ENCODE measurements at regions not wholly inside any gene's neighbourhood (a gene's known extent, or its start where the extent isn't known, plus 50 kb on each side); places are given as distances from the start of the nearest gene placed in this dataset.

DNA sequence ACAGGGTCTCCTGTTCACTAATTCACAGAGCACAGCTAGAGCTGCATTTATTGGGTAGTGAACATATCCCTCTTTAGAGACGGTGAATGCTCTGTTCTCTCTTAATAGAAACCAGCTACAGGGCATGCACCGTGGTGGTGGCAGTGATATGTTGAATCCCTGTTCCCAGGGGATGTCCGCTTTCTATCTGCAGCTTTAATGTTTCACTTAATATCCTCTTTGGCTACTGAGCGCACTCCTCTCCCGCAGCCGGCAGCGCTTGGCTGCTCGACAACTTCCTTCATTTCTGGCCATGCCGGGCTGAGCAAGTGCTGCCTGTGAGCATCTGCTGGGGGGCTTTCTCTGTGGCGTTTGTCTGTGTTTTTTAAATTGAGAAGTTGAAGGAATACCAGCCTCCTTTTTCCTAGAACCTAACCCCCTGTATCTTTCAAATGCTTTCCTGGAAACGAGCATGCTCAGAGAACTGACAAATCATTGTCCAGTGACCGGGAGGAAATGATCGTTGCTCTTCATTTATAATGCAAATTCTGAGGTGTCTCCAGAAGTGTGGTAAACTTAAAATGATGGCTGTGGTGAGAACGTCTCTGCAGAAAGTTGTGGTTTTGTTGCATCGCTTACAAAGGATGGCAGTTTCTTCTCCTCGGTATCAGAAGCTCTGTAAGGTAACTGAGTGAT is 297.9 kb downstream of the UTRN start:
- POLR2A ChIA-PET (ENCODE audit: unreplicated experiment) = no interaction called here

DNA sequence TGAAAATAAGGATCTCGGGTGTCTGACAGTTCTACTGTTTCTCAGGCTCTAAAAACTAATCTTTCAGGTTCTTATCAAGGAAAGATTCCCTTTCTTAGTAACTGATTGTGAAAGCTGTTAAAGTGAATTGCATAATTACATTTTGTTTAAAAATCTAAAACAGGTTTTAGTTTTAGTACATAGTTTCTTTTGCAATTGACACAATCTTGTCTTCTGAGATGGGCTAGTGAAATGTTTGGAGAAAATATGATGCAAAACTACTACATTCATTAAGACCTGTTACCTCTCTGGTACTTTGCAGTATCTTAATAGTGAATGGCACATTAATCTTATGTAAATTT is 298.4 kb downstream of the UTRN start:
- Histone ChIP-seq H3K27me3 (ENCODE audit: low read length) (no peaks in the 10 kb centered on the region), H3K36me3 (ENCODE audit: low read depth, low read length) (no peaks in the 10 kb centered on the region), H3K79me2 (ENCODE audit: low read length) (no peaks in the 10 kb centered on the region), H3K4me1 (ENCODE audit: insufficient read depth, low read length) (no peaks in the 10 kb centered on the region), H3K4me2 (ENCODE audit: low read length) (peak overlapping the region; percentile 72), H3K9me2 (replicated peaks; ENCODE audit: low read length) (no peaks in the 10 kb centered on the region), H3K9me3 (ENCODE audit: low read length) (no peaks in the 10 kb centered on the region), H3K9ac (ENCODE audit: low read length) (no peak overlapping the region; the same call in 1 of the 2 replicates), H3K27ac (ENCODE audit: low read length) (no peak overlapping the region), H4K20me1 (ENCODE audit: low read length) (no peaks in the 10 kb centered on the region), H3K4me3 (ENCODE audit: low read length) (peak overlapping the region; percentile 53; the same call in 1 of the 2 replicates), H2AFZ (ENCODE audit: low read length) (peak overlapping the region; percentile 45; the same call in 1 of the 2 replicates), H3F3A (ENCODE audit: low read length, unreplicated experiment) (no peaks in the 10 kb centered on the region)
- ChIA-PET POLR2A (ENCODE audit: unreplicated experiment) (no interaction called here), CTCF (no interaction called here)
- no peak for ATAC-seq
- intact Hi-C loops (cut with micrococcal nuclease) = loop anchor here (5.0 to 10.0 kb wide), 3 partner anchors 349 to 1121 kb away; no protein-coding TSS in a partner anchor
- no TSS peak for BruUV-seq (replicated peaks)
- DNase-seq = no peak
- TF ChIP-seq EZH2 (IDR thresholded peaks at IDR 0.05; ENCODE audit: low read length, unreplicated experiment) = no peak
- no peak for TF ChIP-seq EZH2phosphoT487 (IDR thresholded peaks at IDR 0.05; ENCODE audit: borderline replicate concordance, low read length)
- TF ChIP-seq, protein P1, sequence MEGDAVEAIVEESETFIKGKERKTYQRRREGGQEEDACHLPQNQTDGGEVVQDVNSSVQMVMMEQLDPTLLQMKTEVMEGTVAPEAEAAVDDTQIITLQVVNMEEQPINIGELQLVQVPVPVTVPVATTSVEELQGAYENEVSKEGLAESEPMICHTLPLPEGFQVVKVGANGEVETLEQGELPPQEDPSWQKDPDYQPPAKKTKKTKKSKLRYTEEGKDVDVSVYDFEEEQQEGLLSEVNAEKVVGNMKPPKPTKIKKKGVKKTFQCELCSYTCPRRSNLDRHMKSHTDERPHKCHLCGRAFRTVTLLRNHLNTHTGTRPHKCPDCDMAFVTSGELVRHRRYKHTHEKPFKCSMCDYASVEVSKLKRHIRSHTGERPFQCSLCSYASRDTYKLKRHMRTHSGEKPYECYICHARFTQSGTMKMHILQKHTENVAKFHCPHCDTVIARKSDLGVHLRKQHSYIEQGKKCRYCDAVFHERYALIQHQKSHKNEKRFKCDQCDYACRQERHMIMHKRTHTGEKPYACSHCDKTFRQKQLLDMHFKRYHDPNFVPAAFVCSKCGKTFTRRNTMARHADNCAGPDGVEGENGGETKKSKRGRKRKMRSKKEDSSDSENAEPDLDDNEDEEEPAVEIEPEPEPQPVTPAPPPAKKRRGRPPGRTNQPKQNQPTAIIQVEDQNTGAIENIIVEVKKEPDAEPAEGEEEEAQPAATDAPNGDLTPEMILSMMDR (conservative IDR thresholded peaks at IDR 0.05; ENCODE audit: low read depth, low read length) = no peak

More for the DNA sequence above, 297.9 kb downstream of the UTRN start:
- CTCF ChIA-PET = no interaction called here
- H2AFZ ChIP-seq (ENCODE audit: low read length) = peak overlapping the region; percentile 45; the same call in 1 of the 2 replicates
- H3K27me3 ChIP-seq (ENCODE audit: low read length) = no peaks in the 10 kb centered on the region
- no peaks in the 10 kb centered on the region for H3K36me3 ChIP-seq (ENCODE audit: low read depth, low read length)
- BruUV-seq (replicated peaks) = no TSS peak
- H3K4me2 ChIP-seq (ENCODE audit: low read length) = peak overlapping the region; percentile 72
- no peaks in the 10 kb centered on the region for H3F3A ChIP-seq (ENCODE audit: low read length, unreplicated experiment)
- H3K9ac ChIP-seq (ENCODE audit: low read length) = no peak overlapping the region; the same call in 1 of the 2 replicates
- no peaks in the 10 kb centered on the region for H3K4me1 ChIP-seq (ENCODE audit: insufficient read depth, low read length)
- H4K20me1 ChIP-seq (ENCODE audit: low read length) = no peaks in the 10 kb centered on the region
- H3K79me2 ChIP-seq (ENCODE audit: low read length) = no peaks in the 10 kb centered on the region
- peak overlapping the region; percentile 53 for H3K4me3 ChIP-seq (ENCODE audit: low read length)
- H3K27ac ChIP-seq (ENCODE audit: low read length) = no peak overlapping the region
- TF ChIP-seq, protein P1 (conservative IDR thresholded peaks at IDR 0.05; ENCODE audit: low read depth, low read length) = no peak
- no peak for TF ChIP-seq EZH2phosphoT487 (IDR thresholded peaks at IDR 0.05; ENCODE audit: borderline replicate concordance, low read length)
- no peak for TF ChIP-seq EZH2 (IDR thresholded peaks at IDR 0.05; ENCODE audit: low read length, unreplicated experiment)
- ATAC-seq (peak; percentile 22; the same call in 1 of the 2 replicates), DNase-seq (no peak)
- intact Hi-C loops (cut with micrococcal nuclease) = loop anchor here (5.0 to 10.0 kb wide), 3 partner anchors 349 to 1122 kb away; no protein-coding TSS in a partner anchor
- no peaks in the 10 kb centered on the region for H3K9me2 ChIP-seq (replicated peaks; ENCODE audit: low read length)
- no peaks in the 10 kb centered on the region for H3K9me3 ChIP-seq (ENCODE audit: low read length)

DNA sequence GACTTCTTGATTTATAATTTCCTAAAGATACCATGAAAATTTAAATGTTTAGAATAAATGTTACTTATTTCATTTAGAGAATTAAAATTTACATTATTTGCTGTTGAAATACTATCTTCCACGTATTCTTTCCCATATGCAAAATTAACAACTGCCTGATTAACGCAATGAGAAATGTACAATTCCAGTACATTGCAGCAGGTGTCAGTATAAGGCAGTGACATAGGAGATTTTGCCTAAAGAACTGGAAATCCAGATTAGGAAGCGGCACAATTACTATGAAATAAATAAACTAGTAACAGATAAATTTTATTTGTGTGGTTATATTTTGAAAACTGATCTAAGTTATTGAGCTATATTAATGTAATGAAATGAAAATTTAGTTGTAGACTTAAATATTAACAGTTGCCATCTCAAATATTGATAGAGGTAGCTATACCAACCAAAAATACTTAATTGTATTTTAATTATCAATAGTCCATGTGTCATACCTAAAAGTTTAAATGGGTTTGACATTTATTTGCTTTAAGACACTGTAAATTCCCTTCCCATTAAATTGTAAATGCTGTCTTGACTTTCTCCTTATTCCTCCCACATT is 300.2 kb downstream of the UTRN start:
- Histone ChIP-seq H3K36me3 (ENCODE audit: low read depth, low read length) (no peaks in the 10 kb centered on the region), H3K9me3 (ENCODE audit: low read length) (no peaks in the 10 kb centered on the region), H4K20me1 (ENCODE audit: low read length) (no peaks in the 10 kb centered on the region), H3K79me2 (ENCODE audit: low read length) (no peaks in the 10 kb centered on the region), H3K4me3 (ENCODE audit: low read length) (no peak overlapping the region), H3F3A (ENCODE audit: low read length, unreplicated experiment) (no peaks in the 10 kb centered on the region), H3K27ac (ENCODE audit: low read length) (no peak overlapping the region), H3K9me2 (replicated peaks; ENCODE audit: low read length) (no peaks in the 10 kb centered on the region), H3K4me2 (ENCODE audit: low read length) (no peak overlapping the region), H3K4me1 (ENCODE audit: insufficient read depth, low read length) (no peaks in the 10 kb centered on the region), H3K27me3 (ENCODE audit: low read length) (no peaks in the 10 kb centered on the region), H3K9ac (ENCODE audit: low read length) (no peak overlapping the region), H2AFZ (ENCODE audit: low read length) (no peak overlapping the region)
- DNase-seq = peak; percentile 61
- ChIA-PET CTCF (no interaction called here), POLR2A (ENCODE audit: unreplicated experiment) (no interaction called here)
- no TSS peak for BruUV-seq (replicated peaks)
- ATAC-seq = no peak
- intact Hi-C loops (cut with micrococcal nuclease) = loop anchor here (1.0 to 10.0 kb wide), 5 partner anchors 213 to 1119 kb away; no protein-coding TSS in a partner anchor
- no peak for TF ChIP-seq EZH2phosphoT487 (IDR thresholded peaks at IDR 0.05; ENCODE audit: borderline replicate concordance, low read length)
- TF ChIP-seq, protein P1 (conservative IDR thresholded peaks at IDR 0.05; ENCODE audit: low read depth, low read length) = peak; percentile 79

Data from PC-3 (cell line).